Activated B cell treated with CpG ODN at 0.5 μM for 24 hours (primary cell): ENCODE measurements at regions not wholly inside any gene's neighbourhood (a gene's known extent, or its start where the extent isn't known, plus 50 kb on each side); places are given as distances from the start of the nearest gene placed in this dataset.

Experiments
- ATAC-seq: fragments of 200-7000 bp; cut with Tn5 transposase; one replicate; pipeline ENCODE4 v1.10.0; 2021; ENCODE audit warnings: low read depth, mild to moderate bottlenecking, moderate library complexity
- CTCF ChIA-PET: fragments of 350-600 bp; sonication (Branson Sonifier 250); formaldehyde crosslinking; loops from one replicate; lab custom pipeline; 2021; ENCODE audit warnings: antibody characterized with exemption; lab: Charles Lee
- POLR2A ChIA-PET: fragments of 350-600 bp; sonication (Branson Sonifier 250); formaldehyde crosslinking; loops from one replicate; lab custom pipeline; 2021; ENCODE audit warnings: antibody characterized with exemption; lab: Charles Lee
- DNase-seq: peaks from one replicate; pipeline ENCODE4 v3.0.0; 2022
- H3K27ac Mint-ChIP-seq: one replicate; pipeline ENCODE4 v1.8.0; 2020; ENCODE audit warnings: mixed read lengths
- H3K27me3 Mint-ChIP-seq: one replicate; pipeline ENCODE4 v1.8.0; 2021; ENCODE audit warnings: mixed read lengths
- H3K36me3 Mint-ChIP-seq: one replicate; pipeline ENCODE4 v1.8.0; 2021; ENCODE audit warnings: low read depth, mixed read lengths
- H3K4me1 Mint-ChIP-seq: one replicate; pipeline ENCODE4 v1.8.0; 2021; ENCODE audit warnings: mixed read lengths
- H3K4me3 Mint-ChIP-seq: one replicate; pipeline ENCODE4 v1.8.0; 2020; ENCODE audit warnings: mild to moderate bottlenecking, mixed read lengths
- H3K9me3 Mint-ChIP-seq: one replicate; pipeline ENCODE4 v1.8.0; 2020; ENCODE audit warnings: mixed read lengths
- CTCF ChIP-seq: fragments of 200-600 bp; IDR thresholded peaks from one replicate; pipeline ENCODE4 v1.8.0; 2022; ENCODE audit warnings: antibody characterized with exemption, mild to moderate bottlenecking
- intact Hi-C: fragments of 100-400 bp; cut with micrococcal nuclease; formaldehyde crosslinking; loops from one replicate; pipeline ENCODE4 v1.15.1; 2024

GRCh38 chr15:45855907-45856579 lies 221.2 kb downstream of the SQOR start:
- DNase-seq = no peak
- intact Hi-C loops = no loop called here
- peaks cover 4% of the 10 kb centered on the region for H3K9me3 Mint-ChIP-seq
- no peak for TF ChIP-seq CTCF
- no peaks in the 10 kb centered on the region for H3K27me3 Mint-ChIP-seq
- ATAC-seq = no peak
- no peaks in the 10 kb centered on the region for H3K36me3 Mint-ChIP-seq
- H3K4me1 Mint-ChIP-seq = no peaks in the 10 kb centered on the region
- ChIA-PET POLR2A (no interaction called here), CTCF (no interaction called here)
- no peak overlapping the region for H3K27ac Mint-ChIP-seq
- H3K4me3 Mint-ChIP-seq = no peak overlapping the region

GRCh38 chr15:45857291-45857690 lies 222.5 kb downstream of the SQOR start:
- ATAC-seq (no peak), DNase-seq (no peak)
- TF ChIP-seq CTCF = no peak
- Mint-ChIP-seq H3K36me3 (no peaks in the 10 kb centered on the region), H3K9me3 (peaks cover 4% of the 10 kb centered on the region), H3K27ac (no peak overlapping the region), H3K4me1 (no peaks in the 10 kb centered on the region), H3K4me3 (no peak overlapping the region), H3K27me3 (no peaks in the 10 kb centered on the region)
- ChIA-PET CTCF (no interaction called here), POLR2A (no interaction called here)
- intact Hi-C loops = no loop called here

- ChIA-PET CTCF (no interaction called here), POLR2A (no interaction called here)
- ATAC-seq (no peak), DNase-seq (no peak)
- peaks cover 4% of the 10 kb centered on the region for H3K9me3 Mint-ChIP-seq
- intact Hi-C loops = no loop called here
- no peaks in the 10 kb centered on the region for H3K4me1 Mint-ChIP-seq
- TF ChIP-seq CTCF = no peak
- no peak overlapping the region for H3K27ac Mint-ChIP-seq
- no peak overlapping the region for H3K4me3 Mint-ChIP-seq
- H3K27me3 Mint-ChIP-seq = no peaks in the 10 kb centered on the region
- no peaks in the 10 kb centered on the region for H3K36me3 Mint-ChIP-seq
Observed at GRCh38 chr15:45858491-45858890, 223.7 kb downstream of the SQOR start.

- H3K4me1 Mint-ChIP-seq = no peaks in the 10 kb centered on the region
- TF ChIP-seq CTCF = no peak
- intact Hi-C loops = no loop called here
- ChIA-PET POLR2A (no interaction called here), CTCF (no interaction called here)
- H3K27ac Mint-ChIP-seq = no peak overlapping the region
- no peaks in the 10 kb centered on the region for H3K9me3 Mint-ChIP-seq
- DNase-seq (no peak), ATAC-seq (no peak)
- H3K36me3 Mint-ChIP-seq = no peaks in the 10 kb centered on the region
- no peaks in the 10 kb centered on the region for H3K27me3 Mint-ChIP-seq
- H3K4me3 Mint-ChIP-seq = no peak overlapping the region
Observed at GRCh38 chr15:45862034-45862433, 227.2 kb downstream of the SQOR start.

- intact Hi-C loops = no loop called here
- no peak for TF ChIP-seq CTCF
- ChIA-PET POLR2A (no interaction called here), CTCF (no interaction called here)
- no peak for DNase-seq
- Mint-ChIP-seq H3K27ac (no peak overlapping the region), H3K36me3 (no peaks in the 10 kb centered on the region), H3K4me1 (no peaks in the 10 kb centered on the region), H3K4me3 (no peak overlapping the region), H3K27me3 (no peaks in the 10 kb centered on the region), H3K9me3 (peaks cover 2% of the 10 kb centered on the region)
- ATAC-seq = no peak
Observed at GRCh38 chr15:45863881-45864580, 229.2 kb downstream of the SQOR start.
